KOPT-K1 (cell line): ENCODE measurements at regions not wholly inside any gene's neighbourhood (a gene's known extent, or its start where the extent isn't known, plus 50 kb on each side); places are given as distances from the start of the nearest gene placed in this dataset.
"Not testable (repeated sequence)": the region's sequence is repeated elsewhere in the genome, so short reads cannot be mapped to it uniquely, and the experiment has no call there.

Experiments used
- H3K27ac ChIP-seq: fragments of 200-600 bp; sonication (generic); 2 replicates; pipeline ENCODE4 v1.5.1; 2016; ENCODE audit warnings: antibody characterized with exemption, mild to moderate bottlenecking, low read depth, low read length; ENCODE audit not compliant: poor library complexity, severe bottlenecking
- H3K36me3 ChIP-seq: fragments of 200-600 bp; sonication (generic); 2 replicates; pipeline ENCODE4 v1.5.1; 2017; ENCODE audit warnings: antibody characterized with exemption, mild to moderate bottlenecking, low read length, moderate library complexity; ENCODE audit not compliant: insufficient read depth
- H3K9me3 ChIP-seq: fragments of 200-600 bp; sonication (generic); 2 replicates; pipeline ENCODE4 v1.5.1; 2017; ENCODE audit warnings: antibody characterized with exemption, low read length, mild to moderate bottlenecking; ENCODE audit not compliant: insufficient read depth, poor library complexity, severe bottlenecking

GRCh38 chr21:32909393-32909792, 116.3 kb upstream of the OLIG2 start:
- Histone ChIP-seq H3K36me3 (no peaks in the 10 kb centered on the region), H3K9me3 (no peaks in the 10 kb centered on the region), H3K27ac (no peak overlapping the region)

GRCh38 chr21:32914424-32915039, 111.2 kb upstream of the OLIG2 start:
- peak overlapping the region; percentile 17 for H3K27ac ChIP-seq
- no peaks in the 10 kb centered on the region for H3K36me3 ChIP-seq
- H3K9me3 ChIP-seq: peaks cover 3% of the 10 kb centered on the region

GRCh38 chr21:32915099-32915498, 110.6 kb upstream of the OLIG2 start:
- Histone ChIP-seq H3K36me3 (no peaks in the 10 kb centered on the region), H3K9me3 (peaks cover 3% of the 10 kb centered on the region), H3K27ac (peak overlapping the region; percentile 17)

GRCh38 chr21:32916088-32916487, 109.6 kb upstream of the OLIG2 start:
- H3K27ac ChIP-seq: no peak overlapping the region
- H3K36me3 ChIP-seq: no peaks in the 10 kb centered on the region
- H3K9me3 ChIP-seq: peaks cover 3% of the 10 kb centered on the region

DNA sequence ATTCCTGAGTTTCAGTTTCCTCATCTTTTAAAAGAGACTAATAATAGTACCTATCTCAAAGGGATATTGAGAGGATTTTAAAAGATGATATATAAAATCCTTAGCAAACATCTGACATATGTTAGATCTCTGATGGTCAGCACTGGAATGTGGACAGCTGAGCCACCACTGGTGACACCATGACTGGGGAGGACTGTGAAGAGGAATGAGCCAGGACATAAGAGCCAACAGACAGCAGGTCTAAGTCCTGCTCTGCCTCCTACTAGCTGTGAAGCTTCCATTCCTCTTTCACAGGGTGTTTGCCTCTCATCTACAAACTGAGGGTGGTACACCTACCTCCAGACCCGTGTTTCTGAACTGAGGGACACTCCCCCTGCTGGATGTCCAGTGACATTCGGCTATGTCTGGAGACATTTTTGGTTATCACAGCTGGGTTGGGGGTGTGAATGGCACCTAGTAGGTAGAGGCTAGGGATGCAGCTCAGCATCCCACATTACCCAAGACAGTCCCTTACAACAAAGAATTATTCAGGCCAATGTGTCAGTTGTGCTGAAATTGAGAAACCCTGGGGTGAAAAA, 109.1 kb upstream of the OLIG2 start:
- Histone ChIP-seq H3K9me3 (peaks cover 3% of the 10 kb centered on the region), H3K27ac (no peak overlapping the region), H3K36me3 (no peaks in the 10 kb centered on the region)

GRCh38 chr21:32917362-32918135, 108.2 kb upstream of the OLIG2 start:
- no peak overlapping the region for H3K27ac ChIP-seq
- no peaks in the 10 kb centered on the region for H3K36me3 ChIP-seq
- H3K9me3 ChIP-seq: peaks cover 3% of the 10 kb centered on the region

GRCh38 chr21:32918478-32919120, 107.1 kb upstream of the OLIG2 start:
- Histone ChIP-seq H3K36me3 (no peaks in the 10 kb centered on the region), H3K9me3 (peaks cover 8% of the 10 kb centered on the region), H3K27ac (no peak overlapping the region)

- H3K36me3 ChIP-seq: no peaks in the 10 kb centered on the region
- no peak overlapping the region for H3K27ac ChIP-seq
- peaks cover 26% of the 10 kb centered on the region for H3K9me3 ChIP-seq
Observed at GRCh38 chr21:32920474-32920873, 105.3 kb upstream of the OLIG2 start.

DNA sequence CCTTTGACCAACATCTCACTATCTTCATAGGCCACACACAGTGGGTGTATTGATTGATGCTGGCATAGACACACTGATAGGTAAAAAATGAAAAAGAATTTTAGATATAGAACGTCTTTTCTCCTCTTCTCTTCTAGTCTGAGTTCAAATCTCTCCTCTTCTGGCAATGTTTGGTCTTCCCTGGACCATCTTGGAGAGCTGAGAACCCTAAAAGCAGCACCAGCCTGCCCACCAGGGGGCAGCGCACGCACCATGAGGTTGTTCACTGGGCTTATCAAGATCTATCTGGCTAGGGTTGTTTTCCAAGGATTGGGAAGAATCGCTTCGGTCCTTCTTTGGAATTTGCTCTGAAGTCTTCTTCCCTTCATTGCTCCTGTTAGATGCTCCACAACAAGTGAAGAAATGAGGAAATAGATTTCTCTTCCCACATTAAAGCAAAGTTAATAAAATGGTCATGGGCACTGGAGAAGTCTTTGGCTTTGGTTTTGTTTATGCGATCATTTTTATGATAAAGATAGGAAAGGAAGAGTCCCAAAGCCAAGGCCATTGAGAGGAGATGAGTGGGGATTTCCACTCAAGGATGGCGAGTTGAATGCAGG, 104.0 kb upstream of the OLIG2 start:
- Histone ChIP-seq H3K36me3 (no peaks in the 10 kb centered on the region), H3K9me3 (peaks cover 35% of the 10 kb centered on the region), H3K27ac (no peak overlapping the region)

GRCh38 chr21:32925098-32925497, 100.6 kb upstream of the OLIG2 start:
- peaks cover 39% of the 10 kb centered on the region for H3K9me3 ChIP-seq
- H3K36me3 ChIP-seq: no peaks in the 10 kb centered on the region
- no peak overlapping the region for H3K27ac ChIP-seq

GRCh38 chr21:32929633-32930038, 96.1 kb upstream of the OLIG2 start:
- H3K27ac ChIP-seq: no peak overlapping the region
- no peaks in the 10 kb centered on the region for H3K36me3 ChIP-seq
- H3K9me3 ChIP-seq: peaks cover 25% of the 10 kb centered on the region

- H3K27ac ChIP-seq: no peak overlapping the region
- peaks cover 14% of the 10 kb centered on the region for H3K9me3 ChIP-seq
- no peaks in the 10 kb centered on the region for H3K36me3 ChIP-seq
Observed at GRCh38 chr21:32930673-32931072, 95.1 kb upstream of the OLIG2 start.

GRCh38 chr21:32934068-32934467, 91.7 kb upstream of the OLIG2 start:
- not testable (repeated sequence) for H3K9me3 ChIP-seq, H3K36me3 ChIP-seq, H3K27ac ChIP-seq

DNA sequence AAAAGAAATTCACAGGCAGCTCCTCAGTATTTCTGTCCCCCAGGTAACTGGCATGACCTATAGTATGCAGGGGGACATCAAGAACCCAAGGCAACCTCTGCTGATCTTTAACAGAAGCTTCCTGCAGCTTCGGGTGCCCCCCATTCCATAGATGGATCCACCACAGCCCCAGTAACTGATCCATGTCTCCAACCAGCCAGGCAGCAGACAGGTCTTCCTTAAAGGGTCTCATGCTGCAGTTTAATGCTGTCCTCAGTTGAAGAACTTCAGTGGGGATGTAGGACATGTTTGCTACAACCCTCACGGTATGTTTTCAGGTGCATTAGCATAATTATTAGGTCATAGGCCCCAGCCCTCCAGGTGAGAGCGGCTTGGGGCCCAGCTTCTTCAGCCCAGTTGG, 90.9 kb upstream of the OLIG2 start:
- H3K27ac ChIP-seq: no peak overlapping the region
- H3K9me3 ChIP-seq: no peaks in the 10 kb centered on the region
- no peaks in the 10 kb centered on the region for H3K36me3 ChIP-seq
